Panc1 (cell line): ENCODE measurements at regions not wholly inside any gene's neighbourhood (a gene's known extent, or its start where the extent isn't known, plus 50 kb on each side); places are given as distances from the start of the nearest gene placed in this dataset.

ENCODE experiments used
- ATAC-seq: fragments of 200-7000 bp; cut with Tn5 transposase; 2 replicates; pipeline ENCODE4 v1.9.1; 2020; ENCODE audit warnings: mild to moderate bottlenecking, moderate library complexity
- BruUV-seq: library from RNA; stranded (reverse); fragments of 400-500 nt; replicated peaks from 2 replicates; lab custom pipeline; 2021; lab: Mats Ljungman, UMichigan
- CTCF ChIA-PET: fragments of 300-600 bp; sonication (Branson Sonifier 250); formaldehyde crosslinking; loops from one replicate; lab custom pipeline; 2022; ENCODE audit warnings: antibody characterized with exemption; lab: Charles Lee
- POLR2A ChIA-PET: fragments of 300-600 bp; sonication (Branson Sonifier 250); formaldehyde crosslinking; loops from one replicate; lab custom pipeline; 2022; ENCODE audit warnings: antibody characterized with exemption; lab: Charles Lee
- DNase-seq: peaks from one replicate; pipeline ENCODE4 v3.0.0-alpha.2; 2010; ENCODE audit warnings: low read depth, low spot score
- H3K27ac ChIP-seq: 2 replicates; pipeline ENCODE4 v1.5.1; 2011; ENCODE audit warnings: mild to moderate bottlenecking, low read length, inconsistent platforms
- H3K27me3 ChIP-seq: fragments of 200-500 bp; sonication (Bioruptor generic); 2 replicates; pipeline ENCODE4 v1.6.0; 2014; ENCODE audit warnings: low read length, inconsistent platforms; ENCODE audit not compliant: control insufficient read depth, insufficient read depth
- H3K36me3 ChIP-seq: fragments of 200-500 bp; sonication (Bioruptor generic); 2 replicates; pipeline ENCODE4 v1.5.1; 2014; ENCODE audit warnings: inconsistent platforms, mild to moderate bottlenecking, low read length, moderate library complexity; ENCODE audit not compliant: control insufficient read depth, insufficient read depth
- H3K4me1 ChIP-seq: 2 replicates; pipeline ENCODE4 v1.5.1; 2011; ENCODE audit warnings: inconsistent platforms, mild to moderate bottlenecking, low read length, moderate library complexity; ENCODE audit not compliant: control insufficient read depth, insufficient read depth
- H3K4me3 ChIP-seq, 2 experiments: 2 replicates each; pipeline ENCODE4 v1.5.1; 2011 to 2012; ENCODE audit warnings: low read depth in 2 of 2, low read length in 2 of 2, mild to moderate bottlenecking in 2 of 2, inconsistent platforms in 1 of 2, moderate library complexity in 1 of 2
- H3K9me3 ChIP-seq: fragments of 200-500 bp; sonication (Bioruptor generic); 2 replicates; pipeline ENCODE4 v1.5.1; 2014; ENCODE audit warnings: low read depth, mild to moderate bottlenecking, inconsistent platforms, low read length, moderate library complexity; ENCODE audit not compliant: control insufficient read depth, insufficient read depth
- POLR2AphosphoS5 ChIP-seq: IDR thresholded peaks from 2 replicates; pipeline ENCODE4 v1.6.1; 2012; ENCODE audit warnings: mild to moderate bottlenecking, low read depth, low read length, moderate library complexity
- SIN3A ChIP-seq: IDR thresholded peaks from 2 replicates; pipeline ENCODE4 v1.6.1; 2012; ENCODE audit warnings: low read depth, mild to moderate bottlenecking, low read length, moderate library complexity, borderline replicate concordance; ENCODE audit not compliant: insufficient read depth
- TCF7L2 ChIP-seq: IDR thresholded peaks from 2 replicates; pipeline ENCODE4 v1.6.1; 2011; ENCODE audit warnings: mild to moderate bottlenecking, low read depth, low read length, inconsistent platforms
- in situ Hi-C: cut with HindIII; loops from 2 replicates; pipeline ENCODE4 v1.10.0; 2016; ENCODE audit warnings: low sequenced_read_pairs, low pct_unique_long_range_greater_than_20kb
- intact Hi-C: fragments of 100-400 bp; cut with micrococcal nuclease; formaldehyde crosslinking; loops from one replicate; pipeline ENCODE4 v1.10.0; 2022; ENCODE audit not compliant: unreplicated experiment
- TF ChIP-seq, protein P1 (sequence below): fragments of 450-650 bp; IDR thresholded peaks from 2 replicates; pipeline ENCODE4 v1.5.1; 2017; ENCODE audit warnings: mild to moderate bottlenecking
- TF ChIP-seq, protein P2 (sequence below), 2 experiments: IDR thresholded peaks; 2 replicates each; pipeline ENCODE4 v1.6.1; 2011 to 2012; ENCODE audit warnings: low read depth in 2 of 2, control low read depth in 1 of 2, low read length in 1 of 2, mild to moderate bottlenecking in 1 of 2, moderate library complexity in 1 of 2; ENCODE audit not compliant: insufficient read depth in 1 of 2

DNA sequence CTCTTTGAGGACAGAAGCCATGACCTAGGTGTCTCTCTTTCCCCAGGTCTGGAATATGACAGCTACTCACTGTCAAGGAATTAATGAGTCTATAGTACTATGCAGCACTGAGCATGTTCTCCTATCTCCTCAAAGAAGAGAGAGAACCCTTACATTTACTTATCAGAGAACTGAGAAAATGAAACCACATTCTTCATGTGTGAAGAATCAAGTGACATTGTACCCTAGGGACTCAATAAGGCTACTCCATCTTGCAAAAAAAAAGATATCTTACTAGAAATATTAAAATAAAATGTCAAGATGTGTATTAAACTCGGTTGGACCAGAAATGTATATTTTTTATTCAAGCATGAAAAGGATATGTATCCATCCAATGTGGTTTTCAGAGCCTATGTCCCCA lies 133.2 kb upstream of the COL8A1 start:
- ATAC-seq (no peak), DNase-seq (no peak)
- CTCF ChIA-PET, result no interaction called here
- intact Hi-C loops (no loop called here), in situ Hi-C loops (no loop called here)
- no peaks in the 10 kb centered on the region for H3K4me1 ChIP-seq
- POLR2A ChIA-PET, result interaction anchor here (0.6 kb wide), 1 partner anchor 473 kb away, joined by 6 read pairs; no protein-coding TSS in a partner anchor
- no TSS peak for BruUV-seq
- H3K36me3 ChIP-seq, result no peaks in the 10 kb centered on the region
- H3K9me3 ChIP-seq, result no peaks in the 10 kb centered on the region
- no peak overlapping the region for H3K4me3 ChIP-seq
- no peak overlapping the region for H3K27ac ChIP-seq
- no peak for TF ChIP-seq POLR2AphosphoS5
- TF ChIP-seq, protein P1, sequence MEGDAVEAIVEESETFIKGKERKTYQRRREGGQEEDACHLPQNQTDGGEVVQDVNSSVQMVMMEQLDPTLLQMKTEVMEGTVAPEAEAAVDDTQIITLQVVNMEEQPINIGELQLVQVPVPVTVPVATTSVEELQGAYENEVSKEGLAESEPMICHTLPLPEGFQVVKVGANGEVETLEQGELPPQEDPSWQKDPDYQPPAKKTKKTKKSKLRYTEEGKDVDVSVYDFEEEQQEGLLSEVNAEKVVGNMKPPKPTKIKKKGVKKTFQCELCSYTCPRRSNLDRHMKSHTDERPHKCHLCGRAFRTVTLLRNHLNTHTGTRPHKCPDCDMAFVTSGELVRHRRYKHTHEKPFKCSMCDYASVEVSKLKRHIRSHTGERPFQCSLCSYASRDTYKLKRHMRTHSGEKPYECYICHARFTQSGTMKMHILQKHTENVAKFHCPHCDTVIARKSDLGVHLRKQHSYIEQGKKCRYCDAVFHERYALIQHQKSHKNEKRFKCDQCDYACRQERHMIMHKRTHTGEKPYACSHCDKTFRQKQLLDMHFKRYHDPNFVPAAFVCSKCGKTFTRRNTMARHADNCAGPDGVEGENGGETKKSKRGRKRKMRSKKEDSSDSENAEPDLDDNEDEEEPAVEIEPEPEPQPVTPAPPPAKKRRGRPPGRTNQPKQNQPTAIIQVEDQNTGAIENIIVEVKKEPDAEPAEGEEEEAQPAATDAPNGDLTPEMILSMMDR, result no peak
- TF ChIP-seq, protein P2, sequence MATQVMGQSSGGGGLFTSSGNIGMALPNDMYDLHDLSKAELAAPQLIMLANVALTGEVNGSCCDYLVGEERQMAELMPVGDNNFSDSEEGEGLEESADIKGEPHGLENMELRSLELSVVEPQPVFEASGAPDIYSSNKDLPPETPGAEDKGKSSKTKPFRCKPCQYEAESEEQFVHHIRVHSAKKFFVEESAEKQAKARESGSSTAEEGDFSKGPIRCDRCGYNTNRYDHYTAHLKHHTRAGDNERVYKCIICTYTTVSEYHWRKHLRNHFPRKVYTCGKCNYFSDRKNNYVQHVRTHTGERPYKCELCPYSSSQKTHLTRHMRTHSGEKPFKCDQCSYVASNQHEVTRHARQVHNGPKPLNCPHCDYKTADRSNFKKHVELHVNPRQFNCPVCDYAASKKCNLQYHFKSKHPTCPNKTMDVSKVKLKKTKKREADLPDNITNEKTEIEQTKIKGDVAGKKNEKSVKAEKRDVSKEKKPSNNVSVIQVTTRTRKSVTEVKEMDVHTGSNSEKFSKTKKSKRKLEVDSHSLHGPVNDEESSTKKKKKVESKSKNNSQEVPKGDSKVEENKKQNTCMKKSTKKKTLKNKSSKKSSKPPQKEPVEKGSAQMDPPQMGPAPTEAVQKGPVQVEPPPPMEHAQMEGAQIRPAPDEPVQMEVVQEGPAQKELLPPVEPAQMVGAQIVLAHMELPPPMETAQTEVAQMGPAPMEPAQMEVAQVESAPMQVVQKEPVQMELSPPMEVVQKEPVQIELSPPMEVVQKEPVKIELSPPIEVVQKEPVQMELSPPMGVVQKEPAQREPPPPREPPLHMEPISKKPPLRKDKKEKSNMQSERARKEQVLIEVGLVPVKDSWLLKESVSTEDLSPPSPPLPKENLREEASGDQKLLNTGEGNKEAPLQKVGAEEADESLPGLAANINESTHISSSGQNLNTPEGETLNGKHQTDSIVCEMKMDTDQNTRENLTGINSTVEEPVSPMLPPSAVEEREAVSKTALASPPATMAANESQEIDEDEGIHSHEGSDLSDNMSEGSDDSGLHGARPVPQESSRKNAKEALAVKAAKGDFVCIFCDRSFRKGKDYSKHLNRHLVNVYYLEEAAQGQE (IDR thresholded peaks at IDR 0.05; ENCODE audit: insufficient read depth in 1 of 2, low read depth in 2 of 2, low read length in 1 of 2), result no peak
- no peaks in the 10 kb centered on the region for H3K27me3 ChIP-seq

- BruUV-seq, result no TSS peak
- Histone ChIP-seq H3K27ac (no peak overlapping the region), H3K36me3 (no peaks in the 10 kb centered on the region), H3K27me3 (no peaks in the 10 kb centered on the region), H3K9me3 (no peaks in the 10 kb centered on the region), H3K4me3 (no peak overlapping the region), H3K4me1 (no peaks in the 10 kb centered on the region)
- ATAC-seq (no peak), DNase-seq (no peak)
- ChIA-PET POLR2A (no interaction called here), CTCF (no interaction called here)
- intact Hi-C loops (no loop called here), in situ Hi-C loops (no loop called here)
- TF ChIP-seq TCF7L2, result no peak
- no peak for TF ChIP-seq POLR2AphosphoS5
- TF ChIP-seq, protein P1, result no peak
- TF ChIP-seq SIN3A, result no peak
Measured at GRCh38 chr3:99504258-99504657, 134.1 kb upstream of the COL8A1 start.
